ENCODE measurements at regions not wholly inside any gene's neighbourhood (a gene's known extent, or its start where the extent isn't known, plus 50 kb on each side); places are given as distances from the start of the nearest gene placed in this dataset.

GRCh38 chr7:53609185-53609584 lies 573.8 kb downstream of the POM121L12 start:
- Mint-ChIP-seq H3K36me3 (peaks cover under 1% of the 10 kb centered on the region; the same call in 1 of the 2 replicates), H3K27ac (no peak overlapping the region), H3K9me3 (peaks cover 15% of the 10 kb centered on the region; the same call in 1 of the 2 replicates), H3K27me3 (ENCODE audit: low read depth) (no peaks in the 10 kb centered on the region), H3K4me3 (no peak overlapping the region), H3K4me1 (peaks cover 24% of the 10 kb centered on the region)
- no peak for TF ChIP-seq ESRRA (CRISPR knock-in tag; IDR thresholded peaks at IDR 0.05; ENCODE audit: borderline replicate concordance)
- no peak for TF ChIP-seq FOXK1 (CRISPR knock-in tag; IDR thresholded peaks at IDR 0.05)
- TF ChIP-seq ATF1 (CRISPR knock-in tag; IDR thresholded peaks at IDR 0.05), result no peak
- TF ChIP-seq ZNF425 (CRISPR knock-in tag; conservative IDR thresholded peaks at IDR 0.05), result no peak
- no peak for TF ChIP-seq NR3C1 (CRISPR knock-in tag; conservative IDR thresholded peaks at IDR 0.05; ENCODE audit: low read depth)
- TF ChIP-seq, protein P1, sequence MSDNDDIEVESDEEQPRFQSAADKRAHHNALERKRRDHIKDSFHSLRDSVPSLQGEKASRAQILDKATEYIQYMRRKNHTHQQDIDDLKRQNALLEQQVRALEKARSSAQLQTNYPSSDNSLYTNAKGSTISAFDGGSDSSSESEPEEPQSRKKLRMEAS (CRISPR knock-in tag; IDR thresholded peaks at IDR 0.05), result no peak
- TF ChIP-seq MLX (CRISPR knock-in tag; IDR thresholded peaks at IDR 0.05), result no peak
- no peak for TF ChIP-seq SMAD4 (CRISPR knock-in tag; IDR thresholded peaks at IDR 0.05)
- TF ChIP-seq IRF1 (CRISPR knock-in tag; IDR thresholded peaks at IDR 0.05), result no peak
- ATAC-seq (peak; percentile 61), DNase-seq (ENCODE audit: low spot score) (no peak)
- CTCF ChIA-PET, result no interaction called here
- POLR2A ChIA-PET, result no interaction called here

- Mint-ChIP-seq H3K27ac (no peak overlapping the region), H3K4me3 (no peak overlapping the region), H3K36me3 (no peaks in the 10 kb centered on the region), H3K27me3 (ENCODE audit: low read depth) (no peaks in the 10 kb centered on the region), H3K4me1 (peaks cover 16% of the 10 kb centered on the region), H3K9me3 (peaks cover 12% of the 10 kb centered on the region)
- ChIA-PET POLR2A (no interaction called here), CTCF (no interaction called here)
- ATAC-seq (no peak), DNase-seq (ENCODE audit: low spot score) (no peak)
- TF ChIP-seq MYBL2 (CRISPR knock-in tag; IDR thresholded peaks at IDR 0.05) (no peak), ZNF263 (CRISPR knock-in tag; IDR thresholded peaks at IDR 0.05; ENCODE audit: low read depth) (no peak), IRF1 (CRISPR knock-in tag; IDR thresholded peaks at IDR 0.05) (no peak), JUN (CRISPR knock-in tag; IDR thresholded peaks at IDR 0.05) (no peak), ZNF281 (CRISPR knock-in tag; IDR thresholded peaks at IDR 0.05) (no peak), GTF2I (CRISPR knock-in tag; conservative IDR thresholded peaks at IDR 0.05) (no peak), NFE2L1 (CRISPR knock-in tag; IDR thresholded peaks at IDR 0.05) (no peak), GRHL2 (CRISPR knock-in tag; IDR thresholded peaks at IDR 0.05; ENCODE audit: insufficient replicate concordance, severe bottlenecking) (no peak), CREB1 (CRISPR knock-in tag; IDR thresholded peaks at IDR 0.05) (no peak), CBFB (CRISPR knock-in tag; IDR thresholded peaks at IDR 0.05; ENCODE audit: low read depth) (no peak)
- TF ChIP-seq, protein P1 (CRISPR knock-in tag; IDR thresholded peaks at IDR 0.05), result no peak
- TF ChIP-seq, protein P2, sequence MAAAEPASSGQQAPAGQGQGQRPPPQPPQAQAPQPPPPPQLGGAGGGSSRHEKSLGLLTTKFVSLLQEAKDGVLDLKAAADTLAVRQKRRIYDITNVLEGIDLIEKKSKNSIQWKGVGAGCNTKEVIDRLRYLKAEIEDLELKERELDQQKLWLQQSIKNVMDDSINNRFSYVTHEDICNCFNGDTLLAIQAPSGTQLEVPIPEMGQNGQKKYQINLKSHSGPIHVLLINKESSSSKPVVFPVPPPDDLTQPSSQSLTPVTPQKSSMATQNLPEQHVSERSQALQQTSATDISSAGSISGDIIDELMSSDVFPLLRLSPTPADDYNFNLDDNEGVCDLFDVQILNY (CRISPR knock-in tag; IDR thresholded peaks at IDR 0.05), result no peak
- TF ChIP-seq, protein P3, sequence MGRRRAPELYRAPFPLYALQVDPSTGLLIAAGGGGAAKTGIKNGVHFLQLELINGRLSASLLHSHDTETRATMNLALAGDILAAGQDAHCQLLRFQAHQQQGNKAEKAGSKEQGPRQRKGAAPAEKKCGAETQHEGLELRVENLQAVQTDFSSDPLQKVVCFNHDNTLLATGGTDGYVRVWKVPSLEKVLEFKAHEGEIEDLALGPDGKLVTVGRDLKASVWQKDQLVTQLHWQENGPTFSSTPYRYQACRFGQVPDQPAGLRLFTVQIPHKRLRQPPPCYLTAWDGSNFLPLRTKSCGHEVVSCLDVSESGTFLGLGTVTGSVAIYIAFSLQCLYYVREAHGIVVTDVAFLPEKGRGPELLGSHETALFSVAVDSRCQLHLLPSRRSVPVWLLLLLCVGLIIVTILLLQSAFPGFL (CRISPR knock-in tag; IDR thresholded peaks at IDR 0.05; ENCODE audit: borderline replicate concordance), result no peak
Measured at GRCh38 chr7:53611043-53611442, 575.6 kb downstream of the POM121L12 start.

Data from WTC11 (cell line).